ENCODE measurements at regions not wholly inside any gene's neighbourhood (a gene's known extent, or its start where the extent isn't known, plus 50 kb on each side); places are given as distances from the start of the nearest gene placed in this dataset.

GRCh38 chr3:11089931-11090330 is 64.4 kb upstream of the HRH1 start:
- DNase-seq (ENCODE audit: low spot score), result no peak

- DNase-seq (ENCODE audit: low spot score), result no peak
These were observed 63.7 kb upstream of the HRH1 start for GRCh38 chr3:11090551-11090950.

GRCh38 chr3:11091088-11091590 is 63.2 kb upstream of the HRH1 start:
- DNase-seq (ENCODE audit: low spot score), result peak; percentile 36

GRCh38 chr3:11091791-11092190 is 62.5 kb upstream of the HRH1 start:
- no peak for DNase-seq (ENCODE audit: low spot score)

GRCh38 chr3:11093823-11094340 is 60.4 kb upstream of the HRH1 start:
- DNase-seq (ENCODE audit: low spot score), result no peak

GRCh38 chr3:11095932-11096265 is 58.4 kb upstream of the HRH1 start:
- DNase-seq (ENCODE audit: low spot score), result no peak

GRCh38 chr3:11096266-11097139 is 57.8 kb upstream of the HRH1 start:
- peak; percentile 93 for DNase-seq (ENCODE audit: low spot score)

GRCh38 chr3:11099306-11099705 is 55.0 kb upstream of the HRH1 start:
- DNase-seq (ENCODE audit: low spot score), result no peak

Data from AG08396 (cell line).